ENCODE measurements at regions not wholly inside any gene's neighbourhood (a gene's known extent, or its start where the extent isn't known, plus 50 kb on each side); places are given as distances from the start of the nearest gene placed in this dataset.

- no peak overlapping the region for H3K27ac ChIP-seq (ENCODE audit: low read length)
- H3K9ac ChIP-seq (ENCODE audit: low read length): no peak overlapping the region
- H3K36me3 ChIP-seq (ENCODE audit: control insufficient read depth, low read depth, low read length): no peaks in the 10 kb centered on the region
- no peaks in the 10 kb centered on the region for H3K27me3 ChIP-seq (ENCODE audit: control insufficient read depth, insufficient read depth, low read length)
- H3K4me1 ChIP-seq (ENCODE audit: control insufficient read depth, low read depth, low read length): no peaks in the 10 kb centered on the region
- no peaks in the 10 kb centered on the region for H3K9me3 ChIP-seq (ENCODE audit: control insufficient read depth, low read depth, low read length)
- H3K4me3 ChIP-seq (ENCODE audit: low read length): no peak overlapping the region
These were observed 326.1 kb upstream of the TSHZ3 start for GRCh38 chr19:31675193-31675913.

- Histone ChIP-seq H3K4me3 (ENCODE audit: low read length) (no peak overlapping the region), H3K27me3 (ENCODE audit: control insufficient read depth, insufficient read depth, low read length) (no peaks in the 10 kb centered on the region), H3K36me3 (ENCODE audit: control insufficient read depth, low read depth, low read length) (no peaks in the 10 kb centered on the region), H3K4me1 (ENCODE audit: control insufficient read depth, low read depth, low read length) (no peaks in the 10 kb centered on the region), H3K9me3 (ENCODE audit: control insufficient read depth, low read depth, low read length) (no peaks in the 10 kb centered on the region), H3K9ac (ENCODE audit: low read length) (no peak overlapping the region), H3K27ac (ENCODE audit: low read length) (no peak overlapping the region)
These were observed 327.2 kb upstream of the TSHZ3 start for GRCh38 chr19:31676271-31677004.

- H3K4me1 ChIP-seq (ENCODE audit: control insufficient read depth, low read depth, low read length): no peaks in the 10 kb centered on the region
- no peaks in the 10 kb centered on the region for H3K36me3 ChIP-seq (ENCODE audit: control insufficient read depth, low read depth, low read length)
- H3K9me3 ChIP-seq (ENCODE audit: control insufficient read depth, low read depth, low read length): no peaks in the 10 kb centered on the region
- no peak overlapping the region for H3K27ac ChIP-seq (ENCODE audit: low read length)
- no peak overlapping the region for H3K4me3 ChIP-seq (ENCODE audit: low read length)
- no peaks in the 10 kb centered on the region for H3K27me3 ChIP-seq (ENCODE audit: control insufficient read depth, insufficient read depth, low read length)
- H3K9ac ChIP-seq (ENCODE audit: low read length): no peak overlapping the region
These were observed 329.2 kb upstream of the TSHZ3 start for GRCh38 chr19:31678421-31678820.

- Histone ChIP-seq H3K9me3 (ENCODE audit: control insufficient read depth, low read depth, low read length) (no peaks in the 10 kb centered on the region), H3K36me3 (ENCODE audit: control insufficient read depth, low read depth, low read length) (no peaks in the 10 kb centered on the region), H3K9ac (ENCODE audit: low read length) (no peak overlapping the region), H3K27ac (ENCODE audit: low read length) (no peak overlapping the region), H3K27me3 (ENCODE audit: control insufficient read depth, insufficient read depth, low read length) (no peaks in the 10 kb centered on the region), H3K4me3 (ENCODE audit: low read length) (no peak overlapping the region), H3K4me1 (ENCODE audit: control insufficient read depth, low read depth, low read length) (no peaks in the 10 kb centered on the region)
These were observed 331.9 kb upstream of the TSHZ3 start for GRCh38 chr19:31681121-31681520.

GRCh38 chr19:31693131-31693932, 344.1 kb upstream of the TSHZ3 start:
- no peaks in the 10 kb centered on the region for H3K4me1 ChIP-seq (ENCODE audit: control insufficient read depth, low read depth, low read length)
- no peaks in the 10 kb centered on the region for H3K9me3 ChIP-seq (ENCODE audit: control insufficient read depth, low read depth, low read length)

GRCh38 chr19:31693933-31694269, 344.7 kb upstream of the TSHZ3 start:
- H3K4me1 ChIP-seq (ENCODE audit: control insufficient read depth, low read depth, low read length): no peaks in the 10 kb centered on the region
- H3K27ac ChIP-seq (ENCODE audit: low read length): no peak overlapping the region
- no peaks in the 10 kb centered on the region for H3K9me3 ChIP-seq (ENCODE audit: control insufficient read depth, low read depth, low read length)

More at GRCh38 chr19:31693131-31693932, 344.1 kb upstream of the TSHZ3 start:
- Histone ChIP-seq H3K27me3 (ENCODE audit: control insufficient read depth, insufficient read depth, low read length) (no peaks in the 10 kb centered on the region), H3K27ac (ENCODE audit: low read length) (no peak overlapping the region), H3K9ac (ENCODE audit: low read length) (no peak overlapping the region), H3K4me3 (ENCODE audit: low read length) (no peak overlapping the region), H3K36me3 (ENCODE audit: control insufficient read depth, low read depth, low read length) (no peaks in the 10 kb centered on the region)

GRCh38 chr19:31694761-31695160, 345.5 kb upstream of the TSHZ3 start:
- no peaks in the 10 kb centered on the region for H3K9me3 ChIP-seq (ENCODE audit: control insufficient read depth, low read depth, low read length)
- no peak overlapping the region for H3K27ac ChIP-seq (ENCODE audit: low read length)
- no peak overlapping the region for H3K4me3 ChIP-seq (ENCODE audit: low read length)
- no peak overlapping the region for H3K9ac ChIP-seq (ENCODE audit: low read length)
- no peaks in the 10 kb centered on the region for H3K36me3 ChIP-seq (ENCODE audit: control insufficient read depth, low read depth, low read length)
- no peaks in the 10 kb centered on the region for H3K4me1 ChIP-seq (ENCODE audit: control insufficient read depth, low read depth, low read length)
- H3K27me3 ChIP-seq (ENCODE audit: control insufficient read depth, insufficient read depth, low read length): no peaks in the 10 kb centered on the region

More at GRCh38 chr19:31693933-31694269, 344.7 kb upstream of the TSHZ3 start:
- Histone ChIP-seq H3K4me3 (ENCODE audit: low read length) (no peak overlapping the region), H3K9ac (ENCODE audit: low read length) (no peak overlapping the region), H3K27me3 (ENCODE audit: control insufficient read depth, insufficient read depth, low read length) (no peaks in the 10 kb centered on the region), H3K36me3 (ENCODE audit: control insufficient read depth, low read depth, low read length) (no peaks in the 10 kb centered on the region)

GRCh38 chr19:31699421-31699820, 350.2 kb upstream of the TSHZ3 start:
- H3K4me1 ChIP-seq (ENCODE audit: control insufficient read depth, low read depth, low read length): no peaks in the 10 kb centered on the region
- no peaks in the 10 kb centered on the region for H3K9me3 ChIP-seq (ENCODE audit: control insufficient read depth, low read depth, low read length)
- H3K9ac ChIP-seq (ENCODE audit: low read length): no peak overlapping the region
- H3K4me3 ChIP-seq (ENCODE audit: low read length): no peak overlapping the region
- no peaks in the 10 kb centered on the region for H3K27me3 ChIP-seq (ENCODE audit: control insufficient read depth, insufficient read depth, low read length)
- H3K27ac ChIP-seq (ENCODE audit: low read length): no peak overlapping the region
- H3K36me3 ChIP-seq (ENCODE audit: control insufficient read depth, low read depth, low read length): no peaks in the 10 kb centered on the region

GRCh38 chr19:31701146-31701545, 351.9 kb upstream of the TSHZ3 start:
- Histone ChIP-seq H3K4me1 (ENCODE audit: control insufficient read depth, low read depth, low read length) (no peaks in the 10 kb centered on the region), H3K9me3 (ENCODE audit: control insufficient read depth, low read depth, low read length) (no peaks in the 10 kb centered on the region), H3K4me3 (ENCODE audit: low read length) (no peak overlapping the region), H3K27me3 (ENCODE audit: control insufficient read depth, insufficient read depth, low read length) (no peaks in the 10 kb centered on the region), H3K9ac (ENCODE audit: low read length) (no peak overlapping the region), H3K27ac (ENCODE audit: low read length) (no peak overlapping the region), H3K36me3 (ENCODE audit: control insufficient read depth, low read depth, low read length) (no peaks in the 10 kb centered on the region)

- no peaks in the 10 kb centered on the region for H3K9me3 ChIP-seq (ENCODE audit: control insufficient read depth, low read depth, low read length)
These were observed 356.4 kb upstream of the TSHZ3 start for GRCh38 chr19:31705656-31706055.

GRCh38 chr19:31706131-31706530, 356.9 kb upstream of the TSHZ3 start:
- Histone ChIP-seq H3K9ac (ENCODE audit: low read length) (no peak overlapping the region), H3K4me3 (ENCODE audit: low read length) (no peak overlapping the region), H3K4me1 (ENCODE audit: control insufficient read depth, low read depth, low read length) (no peaks in the 10 kb centered on the region), H3K36me3 (ENCODE audit: control insufficient read depth, low read depth, low read length) (no peaks in the 10 kb centered on the region), H3K27ac (ENCODE audit: low read length) (no peak overlapping the region), H3K9me3 (ENCODE audit: control insufficient read depth, low read depth, low read length) (no peaks in the 10 kb centered on the region), H3K27me3 (ENCODE audit: control insufficient read depth, insufficient read depth, low read length) (no peaks in the 10 kb centered on the region)

More at GRCh38 chr19:31705656-31706055, 356.4 kb upstream of the TSHZ3 start:
- Histone ChIP-seq H3K36me3 (ENCODE audit: control insufficient read depth, low read depth, low read length) (no peaks in the 10 kb centered on the region), H3K4me1 (ENCODE audit: control insufficient read depth, low read depth, low read length) (no peaks in the 10 kb centered on the region), H3K27ac (ENCODE audit: low read length) (no peak overlapping the region), H3K27me3 (ENCODE audit: control insufficient read depth, insufficient read depth, low read length) (no peaks in the 10 kb centered on the region), H3K4me3 (ENCODE audit: low read length) (no peak overlapping the region), H3K9ac (ENCODE audit: low read length) (no peak overlapping the region)
